Activated CD8-positive, alpha-beta memory T cell treated with anti-CD3 and anti-CD28 coated beads for 24 hours (primary cell): ENCODE measurements at regions not wholly inside any gene's neighbourhood (a gene's known extent, or its start where the extent isn't known, plus 50 kb on each side); places are given as distances from the start of the nearest gene placed in this dataset.
"Not testable (repeated sequence)": the region's sequence is repeated elsewhere in the genome, so short reads cannot be mapped to it uniquely, and the experiment has no call there.

Experiments
- DNase-seq: peaks from one replicate; pipeline ENCODE4 v3.0.0-alpha.2; 2020

DNA sequence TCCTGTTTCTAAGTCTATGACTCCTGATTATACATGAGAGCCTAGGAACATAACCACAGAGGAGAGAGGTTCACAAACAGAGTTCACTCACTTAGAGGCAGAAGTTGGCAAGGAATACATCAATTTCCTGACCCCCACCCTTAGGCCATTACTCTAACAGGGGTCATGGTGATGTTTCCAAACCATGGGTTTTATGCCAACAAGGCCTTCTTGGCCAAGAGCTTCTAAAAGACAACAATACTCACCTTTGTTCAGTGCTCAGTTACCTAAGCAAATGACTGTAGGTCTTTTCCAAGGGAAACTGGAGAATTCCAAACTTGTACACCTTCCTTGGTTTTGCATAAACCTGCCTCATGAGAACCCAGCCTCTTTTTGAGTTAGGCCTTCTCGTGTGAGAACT is 52.6 kb downstream of the ERICH4 start:
- no peak for DNase-seq

- DNase-seq = no peak
Observed at GRCh38 chr19:41499899-41500298, 56.9 kb downstream of the ERICH4 start.

- DNase-seq = no peak
Observed at GRCh38 chr19:41500443-41500842, 57.5 kb downstream of the ERICH4 start.

DNA sequence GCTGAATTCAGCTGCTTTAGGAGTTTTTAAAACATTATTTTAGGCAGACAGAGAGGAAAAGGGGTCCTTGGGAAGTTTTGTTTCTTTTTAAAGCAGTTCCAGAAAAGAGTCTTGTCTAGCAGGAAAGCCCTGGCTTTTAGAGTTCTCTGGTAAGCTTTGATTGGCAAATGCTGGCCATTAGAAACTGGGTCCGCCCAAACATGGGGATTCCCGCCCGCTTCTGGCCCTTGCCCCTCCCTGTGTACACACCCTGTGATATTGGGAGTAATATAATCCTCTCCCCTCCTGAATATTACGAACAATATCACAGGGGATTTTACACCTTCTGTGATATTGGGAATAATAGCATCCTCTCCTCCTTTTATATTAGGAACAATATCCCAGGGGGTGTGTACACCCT is 58.9 kb downstream of the ERICH4 start:
- DNase-seq = no peak

DNA sequence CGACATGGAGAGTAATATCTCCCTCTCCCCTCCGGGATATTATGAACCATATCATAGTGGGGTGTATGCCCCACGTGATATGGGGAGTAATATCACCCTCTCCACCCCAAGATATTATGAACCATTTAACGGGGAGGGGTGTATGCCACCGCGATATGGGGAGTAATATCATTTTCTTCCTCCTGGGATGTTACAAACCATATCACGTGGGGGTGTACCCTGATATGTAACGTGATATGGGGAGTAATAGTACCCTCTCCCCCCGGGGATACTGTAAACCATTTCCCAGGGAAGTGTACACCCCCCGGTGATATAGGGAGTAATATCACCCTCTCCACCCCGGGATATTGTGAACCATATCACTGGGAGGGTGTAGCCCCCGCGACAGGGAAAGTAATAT is 62.1 kb downstream of the ERICH4 start:
- DNase-seq = no peak

GRCh38 chr19:41510484-41510883 is 65.5 kb upstream of the CEACAM21 start:
- no peak for DNase-seq

GRCh38 chr19:41511628-41512027 is 64.3 kb upstream of the CEACAM21 start:
- no peak for DNase-seq

GRCh38 chr19:41515015-41515652 is 60.8 kb upstream of the CEACAM21 start:
- no peak for DNase-seq

GRCh38 chr19:41516292-41517171 is 59.4 kb upstream of the CEACAM21 start:
- not testable (repeated sequence) for DNase-seq

- no peak for DNase-seq
Observed at GRCh38 chr19:41518141-41518540, 57.8 kb upstream of the CEACAM21 start.

- DNase-seq = not testable (repeated sequence)
Observed at GRCh38 chr19:41521138-41521930, 54.6 kb upstream of the CEACAM21 start.

GRCh38 chr19:41521931-41522555 is 53.9 kb upstream of the CEACAM21 start:
- DNase-seq = peak; percentile 81

GRCh38 chr19:41525989-41526388 is 50.0 kb upstream of the CEACAM21 start:
- DNase-seq = no peak
